Right lung (tissue), 2 donors: ENCODE measurements at regions not wholly inside any gene's neighbourhood (a gene's known extent, or its start where the extent isn't known, plus 50 kb on each side); places are given as distances from the start of the nearest gene placed in this dataset.
"Not testable (repeated sequence)": the region's sequence is repeated elsewhere in the genome, so short reads cannot be mapped to it uniquely, and the experiment has no call there.

Source experiments
- DNase-seq, 2 donors: peaks; one replicate each; pipeline ENCODE4 v3.0.0-alpha.2; 2013

GRCh38 chr11:83403691-83404389 is 117.7 kb upstream of the CCDC90B start:
- DNase-seq, result no peak

- DNase-seq, result no peak
Measured at GRCh38 chr11:83401506-83402225, 115.5 kb upstream of the CCDC90B start.

DNA sequence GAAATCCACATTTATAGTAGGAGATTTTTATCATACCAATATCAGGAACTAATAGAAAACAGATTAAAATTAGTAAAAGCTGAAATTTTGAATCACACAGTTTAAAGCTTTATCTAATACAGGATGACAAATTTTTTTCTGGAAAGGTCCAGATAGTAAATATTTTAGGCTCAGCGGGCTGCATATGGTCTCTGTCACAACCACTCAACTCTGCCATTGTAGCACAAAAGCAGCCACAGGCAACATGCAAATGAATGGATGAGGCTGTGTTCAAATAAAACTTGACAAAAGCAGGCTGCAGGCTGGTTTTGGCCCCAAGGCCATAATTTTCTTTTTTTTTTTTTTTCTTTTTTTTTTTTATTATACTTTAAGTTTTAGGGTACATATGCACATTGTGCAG is 108.2 kb upstream of the CCDC90B start:
- peak in 1 of 2 donors; percentile 16 for DNase-seq

DNA sequence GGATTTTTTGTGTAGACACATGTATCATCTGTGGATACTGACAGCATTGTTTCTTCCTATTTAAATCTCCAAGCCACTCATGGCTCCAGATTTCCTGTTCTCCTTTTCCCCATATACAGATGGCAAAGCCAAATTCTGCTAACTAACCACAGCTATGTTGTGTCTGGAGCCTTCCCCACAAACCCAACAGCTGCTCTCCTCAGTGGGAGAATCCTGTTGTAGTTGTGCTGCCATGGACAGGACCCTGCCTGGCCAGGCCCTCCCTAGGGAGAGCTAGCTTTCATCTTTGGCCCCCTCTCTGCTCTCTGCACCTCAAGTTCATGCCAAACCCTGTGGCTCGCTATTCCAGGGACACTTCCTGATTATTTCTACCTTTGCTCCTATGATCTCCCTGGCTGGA is 106.4 kb upstream of the CCDC90B start:
- DNase-seq, result no peak

DNA sequence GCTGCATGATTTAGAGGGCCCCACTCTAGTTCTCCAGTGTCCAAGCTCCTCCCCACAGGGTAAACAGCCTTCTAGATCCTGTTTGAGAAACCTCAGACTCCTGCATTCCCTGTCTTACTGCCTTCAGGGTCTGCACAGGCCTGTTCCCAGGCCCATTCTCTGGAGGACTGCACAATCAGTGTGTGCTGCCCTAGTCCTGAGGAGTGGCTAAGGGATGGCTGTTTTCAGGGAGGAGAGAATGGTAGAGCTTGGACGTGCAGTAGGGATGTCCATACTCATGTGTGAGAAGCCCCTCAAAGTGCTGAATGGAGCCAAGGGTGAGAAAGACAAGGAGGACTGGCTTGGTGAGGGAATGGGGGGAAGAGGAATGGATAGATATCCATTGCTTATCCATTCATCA is 103.8 kb upstream of the CCDC90B start:
- no peak for DNase-seq

- not testable (repeated sequence) for DNase-seq
Measured at GRCh38 chr11:83383838-83384237, 97.7 kb upstream of the CCDC90B start.

- DNase-seq, result no peak
Measured at GRCh38 chr11:83374311-83374710, 88.1 kb upstream of the CCDC90B start.

GRCh38 chr11:83371489-83371888 is 85.3 kb upstream of the CCDC90B start:
- no peak for DNase-seq

GRCh38 chr11:83367745-83368144 is 81.6 kb upstream of the CCDC90B start:
- no peak for DNase-seq

DNA sequence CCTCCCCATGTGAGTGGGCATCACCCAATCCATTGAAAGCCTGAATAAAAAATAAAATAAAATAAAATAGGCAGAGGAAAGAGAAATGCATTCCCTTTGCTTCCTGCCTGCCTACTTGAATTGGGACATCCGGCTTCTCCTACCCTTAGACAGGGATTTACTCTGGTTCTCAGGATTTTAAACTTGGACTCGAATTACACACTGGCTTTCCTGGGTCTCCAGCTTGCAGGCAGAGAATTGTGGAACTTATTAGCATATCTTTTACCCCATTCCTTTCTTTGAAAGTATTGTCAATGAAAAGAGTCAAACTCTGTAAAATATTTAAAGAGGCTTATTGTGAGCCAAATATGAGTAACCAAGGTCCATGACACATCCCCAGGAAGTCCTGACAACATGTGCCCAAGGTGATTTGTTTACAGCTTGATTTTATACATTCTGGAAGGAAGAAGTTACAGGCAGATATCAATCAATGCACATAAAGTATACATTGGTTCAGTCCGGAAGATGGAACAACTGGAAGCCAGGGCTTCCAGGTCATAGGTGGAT is 78.4 kb upstream of the CCDC90B start:
- DNase-seq, result no peak

DNA sequence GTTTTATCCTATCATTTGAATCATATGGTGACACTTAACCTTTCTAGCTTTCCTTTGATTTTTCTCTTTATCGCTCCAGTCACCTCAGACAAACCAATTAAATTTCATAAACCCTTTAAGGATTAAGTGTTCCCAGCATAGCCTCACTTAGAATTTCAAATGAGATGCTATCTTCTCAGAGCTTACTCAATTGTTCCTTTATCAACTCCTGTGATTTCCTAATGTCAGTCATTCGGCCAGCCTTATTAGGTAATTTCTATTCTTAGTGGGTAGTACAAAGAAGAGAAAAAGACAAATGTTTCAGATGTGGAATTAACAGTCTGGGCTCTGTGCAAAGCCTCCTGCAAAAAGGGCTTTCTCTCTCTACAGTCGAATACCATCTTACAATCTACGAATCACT is 77.1 kb upstream of the CCDC90B start:
- no peak for DNase-seq

- DNase-seq, result no peak
Measured at GRCh38 chr11:83361831-83362230, 75.7 kb upstream of the CCDC90B start.

DNA sequence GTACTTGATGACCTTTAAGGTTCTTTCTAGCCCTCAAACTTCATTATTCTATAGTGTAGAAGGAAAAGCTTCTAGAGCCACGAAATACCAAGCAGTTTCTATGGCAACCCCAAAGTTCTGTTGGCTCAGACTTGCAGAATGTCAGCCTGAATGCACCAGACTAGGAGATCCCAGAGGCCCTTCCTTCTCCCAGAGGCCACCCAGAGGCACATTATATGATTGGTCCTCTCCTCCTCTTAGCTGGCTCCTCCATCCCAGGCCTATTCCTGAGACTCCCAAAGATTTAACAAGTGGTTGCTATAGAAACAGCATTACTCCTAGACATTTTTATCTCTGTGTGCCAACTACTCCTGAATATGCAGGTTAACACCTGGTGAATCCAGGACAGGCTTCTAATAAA is 69.2 kb upstream of the CCDC90B start:
- no peak for DNase-seq

DNA sequence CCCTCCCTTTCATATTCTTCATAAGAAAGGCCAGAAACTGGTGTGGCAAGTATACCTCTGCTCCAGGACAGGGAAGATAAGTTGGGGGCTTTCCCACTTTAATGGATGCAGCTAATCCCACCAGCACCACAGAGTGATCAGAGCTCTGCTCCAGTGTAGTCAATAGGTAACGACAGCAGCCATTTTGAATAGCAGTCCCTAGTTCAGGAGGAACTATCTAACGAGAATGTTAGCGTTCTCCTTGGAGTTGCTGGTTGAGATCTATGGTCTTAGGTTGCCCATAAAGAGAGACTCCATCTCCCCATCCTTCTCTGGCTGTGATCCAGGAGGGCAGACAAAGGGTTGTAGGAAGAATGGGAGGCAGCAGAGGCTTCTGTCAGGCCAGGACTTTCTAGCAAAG is 64.0 kb upstream of the CCDC90B start:
- no peak for DNase-seq

DNA sequence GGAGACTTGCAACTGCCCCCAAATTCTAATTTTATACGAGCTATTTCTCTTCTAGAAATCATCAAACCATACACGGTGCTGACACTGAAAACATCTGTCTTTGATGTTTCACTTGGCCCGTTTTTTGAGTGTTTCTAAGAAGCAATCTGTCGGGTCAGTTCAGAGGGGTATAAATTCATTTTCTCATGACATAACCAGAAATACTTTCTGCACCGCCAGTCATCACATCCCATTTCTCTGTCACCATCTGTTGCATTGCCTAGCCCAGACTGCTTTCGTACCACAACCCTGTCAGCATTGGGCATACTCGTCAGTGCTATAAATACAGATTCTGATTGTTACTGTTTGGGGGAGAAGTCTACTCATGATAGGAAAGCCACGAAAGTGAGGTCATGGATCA is 63.1 kb upstream of the CCDC90B start:
- no peak for DNase-seq

DNA sequence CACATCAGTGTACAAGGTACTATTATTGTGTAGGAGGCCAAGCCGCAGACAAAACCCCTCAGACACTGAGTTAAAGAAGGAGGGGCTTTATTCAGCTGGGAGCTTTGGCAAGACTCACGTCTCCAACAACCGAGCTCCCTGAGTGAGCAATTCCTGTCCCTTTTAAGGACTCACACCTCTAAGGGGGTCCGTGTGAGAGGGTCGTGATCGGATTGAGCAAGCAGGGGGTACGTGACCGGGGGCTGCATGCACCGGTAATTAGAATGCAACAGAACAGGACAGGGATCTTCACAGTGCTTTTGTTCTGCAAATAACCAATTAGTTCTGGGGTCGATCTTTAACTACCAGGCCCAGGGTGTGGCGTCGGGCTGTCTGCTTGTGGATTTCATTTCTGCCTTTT is 60.5 kb upstream of the CCDC90B start:
- DNase-seq, result not testable (repeated sequence)

- DNase-seq, result not testable (repeated sequence)
Measured at GRCh38 chr11:83344521-83344920, 58.4 kb upstream of the CCDC90B start.

DNA sequence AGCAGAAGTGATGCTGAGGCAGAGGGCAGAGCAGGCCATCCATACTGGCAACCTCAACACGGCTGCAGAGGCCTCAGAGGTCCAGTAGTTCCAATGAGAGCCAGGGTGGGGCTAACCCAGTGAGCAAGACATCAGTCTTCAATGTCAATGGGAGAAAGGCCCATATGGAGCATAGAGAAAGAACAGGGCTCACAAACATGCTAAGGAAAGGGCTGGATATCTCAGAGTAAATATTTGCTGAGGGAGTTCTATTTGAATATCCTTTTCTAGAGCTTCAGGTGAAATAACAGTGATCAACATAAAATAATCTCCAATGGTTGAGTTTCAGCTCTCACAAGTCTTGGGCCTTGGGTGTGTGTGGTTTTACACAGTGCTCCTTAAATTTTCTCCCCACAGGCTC is 50.8 kb upstream of the CCDC90B start:
- no peak for DNase-seq
